Epithelial cell of esophagus (primary cell): ENCODE measurements at regions not wholly inside any gene's neighbourhood (a gene's known extent, or its start where the extent isn't known, plus 50 kb on each side); places are given as distances from the start of the nearest gene placed in this dataset.

Source experiments
- DNase-seq: peaks from one replicate; pipeline ENCODE4 v3.0.0; 2010; ENCODE audit warnings: low read depth
- H3K4me3 ChIP-seq: 2 replicates; pipeline ENCODE4 v1.5.1; 2011; ENCODE audit warnings: mild to moderate bottlenecking, low read length, control low read depth
- CTCF ChIP-seq: IDR thresholded peaks from 2 replicates; pipeline ENCODE4 v1.5.1; 2011; ENCODE audit warnings: low read depth, mild to moderate bottlenecking, low read length, control low read depth, inconsistent platforms; ENCODE audit not compliant: insufficient read depth; ENCODE audit errors: missing control alignments

GRCh38 chr1:81349194-81349965 is 451.4 kb upstream of the ADGRL2 start:
- no peak overlapping the region for H3K4me3 ChIP-seq
- TF ChIP-seq CTCF: no peak
- DNase-seq: no peak

- no peak for TF ChIP-seq CTCF
- DNase-seq: no peak
- no peak overlapping the region for H3K4me3 ChIP-seq
Measured at GRCh38 chr1:81345110-81345509, 455.6 kb upstream of the ADGRL2 start.

GRCh38 chr1:81340239-81340638 is 460.5 kb upstream of the ADGRL2 start:
- no peak for TF ChIP-seq CTCF
- no peak for DNase-seq
- H3K4me3 ChIP-seq: no peak overlapping the region

GRCh38 chr1:81337226-81337625 is 463.5 kb upstream of the ADGRL2 start:
- no peak for TF ChIP-seq CTCF
- DNase-seq: no peak
- no peak overlapping the region for H3K4me3 ChIP-seq

GRCh38 chr1:81335876-81336275 is 464.9 kb upstream of the ADGRL2 start:
- no peak overlapping the region for H3K4me3 ChIP-seq
- no peak for TF ChIP-seq CTCF
- DNase-seq: no peak

GRCh38 chr1:81330521-81330920 is 470.2 kb upstream of the ADGRL2 start:
- TF ChIP-seq CTCF: no peak
- DNase-seq: no peak
- no peak overlapping the region for H3K4me3 ChIP-seq

GRCh38 chr1:81330111-81330510 is 470.6 kb upstream of the ADGRL2 start:
- no peak for TF ChIP-seq CTCF
- no peak for DNase-seq
- H3K4me3 ChIP-seq: no peak overlapping the region
